ENCODE measurements at regions not wholly inside any gene's neighbourhood (a gene's known extent, or its start where the extent isn't known, plus 50 kb on each side); places are given as distances from the start of the nearest gene placed in this dataset.
A peak's percentile ranks its signal among the peaks of the same experiment; 100 is the strongest.
"Not testable (repeated sequence)": the region's sequence is repeated elsewhere in the genome, so short reads cannot be mapped to it uniquely, and the experiment has no call there.

DNA sequence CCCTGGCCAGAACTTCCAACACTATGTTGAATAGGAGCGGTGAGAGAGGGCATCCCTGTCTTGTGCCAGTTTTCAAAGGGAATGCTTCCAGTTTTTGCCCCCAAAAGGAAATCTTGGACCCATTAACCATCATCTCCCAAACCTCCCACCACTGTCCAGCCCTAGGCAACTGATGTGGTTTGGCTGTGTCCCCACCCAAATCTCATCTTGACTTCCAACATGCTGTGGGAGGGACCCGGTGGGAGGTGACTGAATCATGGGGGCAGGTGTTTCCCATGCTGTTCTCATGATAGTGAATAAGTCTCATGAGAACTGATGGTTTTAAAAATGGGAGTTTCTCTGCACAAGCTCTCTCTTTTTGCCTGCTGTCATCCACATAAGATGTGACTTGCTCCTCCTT, 119.1 kb upstream of the RMDN2 start:
- DNase-seq (ENCODE audit: low spot score): not testable (repeated sequence)

DNA sequence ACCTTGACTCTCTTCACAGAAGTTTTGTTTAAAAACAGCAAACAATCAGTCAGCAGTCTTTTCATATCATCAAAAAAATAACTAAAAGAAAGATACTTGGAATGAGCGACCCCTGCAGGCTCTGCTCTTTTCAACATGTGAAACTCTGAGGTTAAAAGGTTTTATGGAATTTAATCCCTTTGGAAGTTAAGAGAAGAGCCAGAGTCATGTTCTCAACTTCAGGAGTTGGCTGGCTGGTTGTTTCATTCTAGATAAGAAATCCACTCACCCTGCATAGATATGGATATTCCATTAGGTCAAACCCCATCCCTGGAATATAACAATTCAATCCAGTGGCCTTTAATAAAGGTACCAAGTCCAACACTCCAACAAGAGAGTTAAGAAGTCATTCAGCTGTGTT, 115.6 kb upstream of the RMDN2 start:
- peak; percentile 15 for DNase-seq (ENCODE audit: low spot score)

DNA sequence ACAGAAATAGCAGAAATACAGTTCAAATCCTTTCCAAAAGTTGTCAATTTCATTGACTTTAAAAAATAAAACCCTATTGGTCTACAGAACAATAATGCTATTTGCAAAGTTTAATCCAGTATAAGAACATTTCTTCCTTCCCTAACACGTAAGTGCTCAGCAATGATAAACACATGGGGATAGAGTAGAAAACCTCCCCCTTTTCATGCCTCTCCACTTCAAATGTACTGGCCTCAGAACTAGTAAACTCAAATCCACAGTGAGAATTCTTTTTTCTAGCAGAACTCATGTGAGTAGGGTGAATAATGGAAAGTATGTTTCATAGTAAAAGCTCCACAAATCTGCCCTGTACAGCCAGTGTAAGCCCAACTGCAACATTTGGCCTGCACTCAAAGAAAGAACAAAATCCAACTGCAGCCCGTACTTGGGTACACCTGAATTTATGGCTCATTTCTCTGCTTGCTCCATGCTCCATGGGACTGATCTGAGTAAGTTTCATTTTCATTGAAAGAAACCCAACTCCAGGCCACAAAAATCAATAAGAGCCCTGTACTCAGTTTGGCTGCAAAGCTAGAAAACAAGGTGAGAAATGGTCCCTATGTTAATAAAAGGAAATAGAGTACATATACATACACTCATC, 115.0 kb upstream of the RMDN2 start:
- no peak for DNase-seq (ENCODE audit: low spot score)

DNA sequence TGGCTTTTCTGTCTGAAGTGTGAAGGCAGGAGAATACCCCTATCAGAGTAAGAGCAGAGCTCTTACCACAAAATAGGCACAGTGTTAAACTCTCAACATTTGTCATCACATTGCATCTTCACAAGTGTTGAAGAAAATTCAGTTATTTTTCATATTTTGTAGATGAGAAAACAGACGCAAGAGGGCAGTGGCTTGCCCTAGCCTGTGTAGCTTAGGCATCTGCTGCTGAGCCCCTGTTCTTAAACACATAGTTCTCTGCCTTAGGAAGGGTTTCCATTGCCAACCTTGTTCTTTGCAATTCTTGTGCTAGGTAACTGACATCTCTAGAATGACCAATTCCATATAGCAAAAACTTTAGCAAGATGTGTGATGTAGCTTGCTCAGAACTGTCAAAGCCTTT, 112.7 kb upstream of the RMDN2 start:
- DNase-seq (ENCODE audit: low spot score): no peak

DNA sequence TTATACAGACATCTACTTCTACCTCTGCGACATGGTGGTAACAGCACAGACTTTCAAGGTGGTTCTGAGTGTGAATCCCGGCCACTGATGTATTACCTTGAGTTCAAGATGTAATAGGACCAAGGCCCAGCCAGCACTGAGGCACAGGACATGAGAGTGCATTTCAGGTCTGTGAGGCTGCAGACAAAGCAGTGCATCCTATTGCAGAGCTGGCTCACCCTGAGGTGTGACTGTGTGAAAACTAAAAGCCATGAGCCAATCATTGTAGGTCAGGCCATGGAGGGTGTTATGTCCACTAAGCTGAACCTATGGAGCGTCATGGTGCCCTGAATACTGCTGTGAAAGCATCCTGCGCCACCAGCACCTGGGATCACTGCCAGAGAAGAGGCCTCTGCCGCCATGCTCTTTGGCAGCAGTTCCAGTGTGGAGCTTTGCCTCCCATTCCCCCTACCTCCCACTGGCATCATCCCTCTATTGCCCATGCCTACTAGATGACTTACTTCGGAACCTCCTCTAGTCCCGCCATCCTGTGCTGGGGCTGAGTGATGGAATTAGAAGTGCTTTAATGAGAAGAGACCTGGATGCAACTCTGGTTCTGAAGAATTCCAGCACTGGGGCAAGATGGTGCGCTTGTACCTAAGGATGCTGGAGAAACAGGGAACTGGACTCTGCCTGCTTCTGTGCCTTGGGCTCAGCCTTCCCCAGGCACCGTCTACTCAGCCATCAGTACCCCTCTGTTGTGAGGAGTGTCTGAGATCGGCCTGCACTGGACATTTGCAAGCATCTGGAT, 112.0 kb upstream of the RMDN2 start:
- no peak for DNase-seq (ENCODE audit: low spot score)

DNA sequence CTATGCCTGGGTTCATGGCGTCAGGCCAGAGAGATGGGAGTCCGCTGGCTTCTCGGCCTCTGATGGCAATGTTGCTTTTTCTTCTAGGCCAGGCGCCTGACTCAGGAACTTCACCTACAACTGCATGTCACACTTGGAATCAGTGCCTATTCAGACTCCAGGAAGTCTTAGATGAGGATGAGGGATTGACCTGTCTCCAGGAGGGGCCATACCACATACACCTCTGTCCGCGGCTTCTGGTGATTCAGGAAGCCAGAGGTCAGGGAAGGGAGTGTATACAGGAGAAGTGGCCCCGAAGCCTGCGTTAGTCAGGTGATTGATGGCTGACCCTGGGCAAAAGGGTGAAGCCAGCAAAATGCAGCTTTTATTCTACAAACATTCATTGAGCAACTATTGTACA, 109.1 kb upstream of the RMDN2 start:
- DNase-seq (ENCODE audit: low spot score): no peak

DNA sequence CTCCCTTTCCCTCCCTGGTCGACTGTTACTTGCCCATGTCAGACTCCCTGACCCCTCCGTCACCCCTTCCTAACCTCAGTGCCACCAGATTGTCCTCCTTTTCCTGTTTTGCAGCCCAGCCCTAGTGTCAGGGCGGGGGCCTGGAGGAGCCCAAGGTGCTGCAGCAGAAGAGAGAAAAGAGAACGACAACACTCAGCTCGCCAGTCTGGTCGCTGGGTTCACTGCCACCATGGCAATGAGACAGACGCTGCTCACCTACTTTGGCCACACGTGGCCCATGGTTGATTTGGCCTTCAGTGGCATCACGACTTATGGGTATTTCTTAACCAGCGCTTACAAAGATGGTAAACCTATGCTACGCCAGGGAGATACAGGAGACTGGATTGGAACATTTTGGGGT, 108.4 kb upstream of the RMDN2 start:
- no peak for DNase-seq (ENCODE audit: low spot score)

DNA sequence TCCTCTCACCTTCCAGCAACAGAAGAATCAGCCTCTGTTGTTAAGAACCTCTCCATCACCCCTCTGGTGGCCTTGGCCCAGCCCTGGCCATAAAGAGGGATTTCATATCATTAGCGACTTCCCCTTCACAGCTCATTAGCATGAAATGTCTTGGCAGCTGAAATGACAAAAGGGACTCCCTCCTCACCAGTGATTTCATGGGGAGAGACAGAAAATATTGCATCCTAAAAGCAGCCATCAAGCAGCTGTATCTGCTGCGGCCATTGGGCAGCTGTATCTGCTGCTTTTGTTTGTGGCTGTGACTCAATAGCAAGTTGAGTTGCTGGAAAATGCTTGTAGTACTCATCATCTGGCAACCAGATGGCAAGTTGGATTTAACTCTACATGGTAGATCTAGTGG, 105.9 kb upstream of the RMDN2 start:
- no peak for DNase-seq (ENCODE audit: low spot score)

DNA sequence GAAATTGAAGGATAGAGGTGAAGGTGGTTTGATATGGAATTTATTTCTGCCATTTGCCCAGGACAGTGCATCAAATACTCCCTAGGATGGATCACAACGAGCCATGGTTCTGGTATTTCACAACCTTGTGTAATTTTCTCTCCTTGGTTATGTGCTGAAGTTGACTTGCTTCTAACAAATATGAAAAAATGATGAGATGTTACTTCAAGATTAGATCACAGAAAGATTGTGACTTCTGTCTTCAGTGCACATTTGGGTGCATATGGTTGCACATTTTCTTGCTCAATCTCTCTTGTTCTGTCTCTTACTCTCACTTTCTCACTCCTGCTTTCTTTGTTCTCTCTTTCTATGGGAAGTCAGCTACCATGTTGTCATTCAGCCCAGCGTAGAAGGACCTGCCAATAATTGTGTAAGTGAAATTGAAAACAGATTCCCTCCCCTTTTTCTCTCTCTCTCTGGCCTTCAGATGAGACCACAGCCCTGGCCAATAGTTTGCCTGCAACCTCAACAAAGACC, 104.6 kb upstream of the RMDN2 start:
- DNase-seq (ENCODE audit: low spot score): no peak

DNA sequence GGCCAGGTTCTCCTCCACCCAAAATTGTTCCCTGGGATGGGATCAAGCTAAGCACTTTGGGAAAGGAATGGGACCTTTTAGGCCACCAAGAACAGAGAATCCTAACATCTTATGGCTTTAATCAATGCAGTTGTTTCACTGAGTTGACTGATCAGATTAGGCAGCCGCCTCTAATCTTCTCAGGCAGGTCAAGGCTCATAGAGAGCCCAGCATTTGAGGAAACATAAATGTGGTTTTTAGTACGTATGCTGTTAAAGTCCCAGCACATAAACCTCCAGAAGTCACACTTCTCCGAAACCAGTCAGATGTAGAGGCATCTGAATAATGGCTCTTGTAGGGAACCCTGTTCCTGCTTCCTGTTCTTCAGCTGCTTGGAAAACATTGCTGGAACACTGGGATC, 99.5 kb upstream of the RMDN2 start:
- DNase-seq (ENCODE audit: low spot score): no peak

DNA sequence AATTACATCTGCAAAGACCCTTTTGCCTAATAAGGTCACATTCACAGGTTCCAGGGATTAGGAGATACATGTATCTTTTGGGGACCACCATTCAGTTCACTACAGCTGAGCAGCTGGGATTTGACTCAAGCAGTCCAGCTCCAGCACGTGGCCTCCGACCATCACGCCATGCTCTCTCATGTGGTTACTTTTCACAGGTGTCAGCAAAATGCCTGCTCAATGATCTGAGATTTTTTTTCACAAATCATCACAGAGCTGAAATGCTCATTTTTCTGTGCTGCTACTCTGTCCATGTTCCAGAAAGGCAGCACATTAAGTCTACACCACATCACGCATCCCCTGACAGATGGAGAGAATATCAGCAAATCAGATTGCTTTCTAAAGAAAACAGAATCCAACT, 98.5 kb upstream of the RMDN2 start:
- no peak for DNase-seq (ENCODE audit: low spot score)

DNA sequence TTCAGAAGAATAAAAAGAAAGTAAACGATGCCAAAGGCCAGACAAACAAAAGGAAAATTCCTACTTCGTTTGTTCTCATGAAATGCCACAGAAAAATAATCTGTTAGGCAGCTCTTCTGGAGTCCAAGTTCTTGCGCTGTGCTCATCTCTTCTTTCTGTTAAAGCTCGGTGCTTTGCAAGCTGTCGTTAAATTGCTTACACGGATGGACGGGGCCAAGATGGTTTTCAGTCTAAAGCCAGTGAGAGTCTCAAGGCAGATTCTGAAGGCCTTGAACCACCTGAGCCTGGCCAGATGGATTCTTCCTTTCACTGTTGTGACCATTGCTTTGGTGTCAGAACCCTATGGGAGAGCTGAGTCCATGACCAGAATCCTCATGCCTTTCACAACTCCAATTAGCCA, 97.6 kb upstream of the RMDN2 start:
- no peak for DNase-seq (ENCODE audit: low spot score)

DNA sequence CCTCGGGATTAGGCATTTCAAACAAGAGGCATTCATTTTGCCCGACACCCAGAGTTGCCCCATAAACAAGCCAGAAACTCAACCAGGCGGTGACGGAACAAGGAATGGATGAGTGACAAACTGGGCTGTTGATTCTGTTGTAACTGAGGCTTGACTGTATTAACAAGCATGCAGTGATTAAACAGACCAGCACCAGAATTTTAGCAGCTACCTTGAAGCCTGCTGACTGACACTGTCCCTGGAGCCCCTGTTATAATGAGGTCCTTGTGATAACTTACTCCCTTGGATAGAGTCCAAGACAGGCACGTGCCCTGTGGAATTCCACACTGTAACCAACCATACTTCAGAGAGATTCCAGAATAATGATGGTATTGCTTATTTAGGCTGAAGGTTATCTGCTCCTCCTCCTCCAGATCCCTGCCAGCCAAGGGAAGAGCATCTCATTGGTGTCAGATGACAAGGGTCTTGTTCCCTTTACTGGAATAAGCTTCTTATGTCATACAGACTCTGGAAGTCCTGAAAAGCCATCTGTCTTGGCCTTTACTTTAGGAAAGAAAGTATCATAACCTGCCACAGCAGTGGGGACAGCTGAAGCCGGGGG, 97.1 kb upstream of the RMDN2 start:
- no peak for DNase-seq (ENCODE audit: low spot score)

DNA sequence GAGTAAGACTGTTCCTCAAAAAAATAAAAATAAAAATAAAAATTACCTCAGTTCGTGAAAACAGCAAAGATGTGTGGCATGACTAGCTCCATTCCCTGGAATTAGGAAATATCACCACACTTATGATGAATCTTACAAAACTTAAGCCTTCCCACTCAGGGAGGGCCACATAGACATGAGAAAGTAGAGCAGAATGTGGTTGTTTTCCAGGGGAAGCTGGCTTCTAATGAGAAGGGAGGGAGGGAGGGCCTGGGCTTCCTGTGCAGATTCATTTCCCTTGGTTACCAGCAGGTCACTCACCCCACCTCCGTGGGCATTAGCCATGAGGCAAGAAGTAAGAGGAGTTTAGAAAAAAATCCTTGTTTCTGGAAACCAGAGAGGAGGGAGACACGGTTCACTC, 95.9 kb upstream of the RMDN2 start:
- no peak for DNase-seq (ENCODE audit: low spot score)

DNA sequence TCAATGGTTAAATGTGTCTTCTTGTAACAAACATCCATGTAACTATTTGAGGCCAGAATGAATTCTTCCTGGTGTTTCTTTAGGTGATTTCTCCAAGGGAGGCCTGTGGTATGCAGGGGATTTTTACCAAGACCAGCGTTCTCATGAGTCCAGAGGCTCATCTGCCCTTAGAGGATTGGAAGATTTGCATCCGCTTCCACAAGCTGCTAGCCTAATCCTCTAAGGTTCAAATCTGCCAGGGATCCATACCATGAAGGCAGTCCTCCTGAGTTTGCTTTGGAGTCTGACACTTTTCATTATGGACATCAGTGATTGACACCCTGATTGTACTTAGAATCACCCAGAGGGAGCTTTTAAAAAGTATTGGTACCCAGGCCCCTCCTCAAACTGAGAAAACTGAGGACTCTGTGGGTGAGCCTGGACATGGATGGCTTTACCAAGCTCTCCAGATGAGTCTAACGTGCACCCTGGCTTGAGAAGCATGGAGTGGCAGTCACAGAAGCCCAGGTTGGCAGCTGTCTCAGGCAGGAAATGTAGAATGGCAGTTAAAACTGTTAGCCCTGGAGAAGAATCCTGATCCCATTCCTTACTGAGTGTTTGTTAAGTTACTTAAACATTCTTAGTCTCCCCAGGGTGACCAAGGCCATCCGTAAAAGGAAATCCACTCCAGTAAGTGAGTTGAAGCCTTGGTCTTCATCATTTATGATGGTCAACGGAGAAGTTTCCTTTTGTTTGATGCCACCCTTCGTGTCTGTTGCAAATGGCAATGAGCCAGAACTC, 95.3 kb upstream of the RMDN2 start:
- no peak for DNase-seq (ENCODE audit: low spot score)

DNA sequence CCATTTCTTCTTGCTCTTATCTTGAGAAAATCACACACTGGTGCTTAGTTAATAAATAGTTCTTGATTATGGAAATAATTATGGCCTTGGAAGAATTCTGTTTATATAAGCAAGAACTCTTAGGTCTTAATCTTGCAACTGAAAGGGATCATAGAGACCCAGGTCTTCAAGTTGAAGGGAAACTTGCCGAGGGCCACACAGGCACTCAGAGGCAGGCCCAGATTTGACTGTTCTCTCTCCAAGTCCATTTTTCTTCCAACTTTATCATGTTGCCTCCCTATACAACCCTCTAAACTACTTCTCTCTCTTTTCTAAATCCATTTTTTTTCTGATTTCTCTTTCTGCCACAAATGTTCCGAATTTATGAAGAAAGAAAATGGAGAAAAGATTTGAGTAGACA, 94.5 kb upstream of the RMDN2 start:
- DNase-seq (ENCODE audit: low spot score): no peak

DNA sequence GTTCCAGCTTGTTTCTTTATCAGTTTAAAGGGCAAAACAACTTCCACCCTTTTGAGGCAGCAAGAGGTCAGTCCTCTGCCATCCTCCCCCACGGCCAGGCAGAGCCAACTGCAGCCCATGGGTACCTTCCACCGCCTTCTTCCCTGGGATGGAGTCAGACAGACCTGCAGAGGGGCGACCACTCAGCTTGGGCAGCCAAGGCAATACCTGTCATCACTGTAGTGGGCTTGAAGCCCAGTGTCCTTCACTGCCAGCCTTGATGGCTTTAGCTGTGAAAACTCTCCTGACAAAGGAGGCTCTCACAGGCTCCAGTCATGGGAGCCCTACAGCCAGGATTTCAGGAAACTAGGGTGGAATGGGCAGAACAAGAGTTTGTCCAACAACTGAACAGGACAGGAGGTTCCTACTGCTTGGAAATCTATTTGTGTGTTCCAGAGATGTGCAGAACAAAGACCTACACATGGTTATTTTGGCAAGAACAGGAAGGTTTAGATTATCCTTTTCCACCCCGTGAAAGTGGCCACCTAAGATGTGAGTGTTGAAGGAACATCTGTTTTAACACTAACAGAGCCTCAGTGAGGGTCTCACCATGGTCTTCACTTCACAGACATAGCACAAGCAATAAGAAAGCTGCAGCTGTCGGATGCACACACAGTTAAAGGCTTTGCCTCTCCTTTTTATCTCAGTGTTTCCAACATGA, 93.9 kb upstream of the RMDN2 start:
- no peak for DNase-seq (ENCODE audit: low spot score)

DNA sequence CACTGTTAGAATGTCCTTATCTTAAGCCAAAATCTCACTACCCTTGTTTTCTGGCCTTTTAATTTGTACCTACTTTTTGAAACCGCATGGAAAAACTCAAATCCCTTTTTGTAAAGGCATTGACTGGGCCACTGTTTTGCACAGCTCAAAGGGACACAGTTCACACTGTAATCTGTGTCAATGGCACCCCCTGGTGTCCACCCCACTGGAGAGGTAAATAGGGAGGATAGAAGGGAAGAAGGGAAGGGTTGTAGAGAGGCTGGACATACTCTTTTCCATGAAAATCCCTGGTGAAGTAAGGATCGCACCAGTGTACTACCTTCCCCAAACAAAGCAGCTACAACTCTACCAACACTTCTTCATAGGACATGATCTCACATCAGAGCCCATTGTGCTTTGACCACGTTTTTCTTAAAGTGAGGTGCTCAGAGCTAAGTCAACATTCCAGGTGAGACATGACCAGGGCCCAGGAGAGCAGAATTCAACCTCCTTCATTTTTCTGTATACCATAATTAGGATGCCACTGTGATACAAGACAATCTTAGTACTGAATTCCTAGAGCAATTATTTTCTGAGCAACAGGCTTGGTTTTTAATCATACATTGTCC, 92.4 kb upstream of the RMDN2 start:
- peak; percentile 81 for DNase-seq (ENCODE audit: low spot score)

DNA sequence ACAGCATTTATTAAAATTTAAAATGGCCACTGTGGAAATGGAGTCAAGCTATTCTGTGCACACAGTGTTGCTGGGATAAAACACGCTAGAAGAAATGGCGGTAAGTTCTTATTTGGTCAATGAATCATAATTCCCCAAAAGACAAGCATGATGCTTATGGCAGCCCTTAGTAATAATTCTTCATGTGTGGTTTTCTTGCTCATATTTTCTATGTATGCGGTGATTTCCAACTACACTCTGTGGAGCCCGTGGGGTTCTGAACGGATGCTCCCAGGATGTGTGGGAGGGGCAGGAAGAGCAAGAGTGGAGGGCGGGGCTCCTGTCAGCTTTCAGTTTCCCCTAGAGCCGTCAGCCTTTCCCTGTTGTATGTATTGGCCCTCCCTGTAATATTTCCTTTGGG, 91.7 kb upstream of the RMDN2 start:
- DNase-seq (ENCODE audit: low spot score): peak; percentile 77

DNA sequence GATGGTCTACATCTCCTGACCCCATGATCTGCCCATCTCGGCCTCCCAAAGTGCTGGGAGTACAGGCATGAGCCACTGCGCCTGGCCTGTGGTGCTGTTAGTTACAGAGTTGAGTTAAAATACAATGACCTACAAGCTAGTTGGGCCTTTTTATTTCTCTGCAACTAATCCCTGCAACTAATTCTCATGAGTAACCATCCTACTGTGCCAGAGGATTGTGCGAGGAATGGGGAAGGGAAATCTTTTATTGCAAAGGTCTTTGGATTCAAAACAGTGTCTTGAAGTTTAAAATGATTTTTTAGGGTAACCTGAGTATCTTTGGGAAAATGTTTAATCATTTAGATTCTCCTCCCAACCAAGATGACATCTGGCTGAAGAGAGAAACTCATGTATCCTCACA, 88.8 kb upstream of the RMDN2 start:
- no peak for DNase-seq (ENCODE audit: low spot score)

DNA sequence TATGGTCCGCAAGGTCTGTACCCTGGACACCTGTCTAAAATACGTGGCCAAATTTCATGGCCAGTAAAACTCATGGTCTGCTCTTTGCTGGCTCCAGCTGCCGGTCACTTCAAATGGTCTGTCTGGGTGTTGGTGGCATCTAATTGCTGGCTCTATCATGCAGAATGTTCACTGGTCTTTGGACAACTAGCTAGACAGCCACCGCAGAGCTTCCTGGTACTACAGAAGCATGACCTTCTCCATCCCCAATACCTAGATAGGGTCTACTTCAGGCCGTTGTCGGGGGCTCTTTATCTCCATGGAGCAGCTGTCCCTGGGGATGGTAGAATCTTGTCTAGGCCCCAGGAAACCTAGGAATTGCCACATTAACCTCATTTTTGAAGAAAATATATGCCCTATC, 88.4 kb upstream of the RMDN2 start:
- no peak for DNase-seq (ENCODE audit: low spot score)
